Smooth muscle cell (in vitro differentiated cells): ENCODE measurements at regions not wholly inside any gene's neighbourhood (a gene's known extent, or its start where the extent isn't known, plus 50 kb on each side); places are given as distances from the start of the nearest gene placed in this dataset.

ENCODE experiments used
- DNase-seq: peaks from one replicate; lab custom pipeline; 2025; ENCODE audit not compliant: unreplicated experiment; lab: John Stamatoyannopoulos, UW
- H2AFZ ChIP-seq: fragments of 200-600 bp; sonication (generic); 2 replicates; pipeline ENCODE4 v1.6.0; 2016; ENCODE audit warnings: antibody characterized with exemption, low read depth, mild to moderate bottlenecking
- H3F3A ChIP-seq: fragments of 200-600 bp; sonication (generic); 2 replicates; pipeline ENCODE4 v1.6.0; 2017; ENCODE audit warnings: antibody characterized with exemption, low read depth
- H3K27ac ChIP-seq: fragments of 200-600 bp; sonication (generic); 2 replicates; pipeline ENCODE4 v1.5.1; 2016; ENCODE audit warnings: low read depth, mild to moderate bottlenecking
- H3K27me3 ChIP-seq: fragments of 200-600 bp; sonication (generic); 2 replicates; pipeline ENCODE4 v1.6.1; 2016; ENCODE audit warnings: low read depth, mild to moderate bottlenecking
- H3K36me3 ChIP-seq: fragments of 200-600 bp; sonication (generic); 2 replicates; pipeline ENCODE4 v1.5.1; 2016; ENCODE audit warnings: low read depth
- H3K4me1 ChIP-seq: fragments of 200-600 bp; sonication (generic); 2 replicates; pipeline ENCODE4 v1.5.1; 2016; ENCODE audit warnings: low read depth
- H3K4me2 ChIP-seq: fragments of 200-600 bp; sonication (generic); 2 replicates; pipeline ENCODE4 v1.6.0; 2016; ENCODE audit warnings: mild to moderate bottlenecking
- H3K4me3 ChIP-seq: fragments of 200-600 bp; sonication (generic); 2 replicates; pipeline ENCODE4 v1.5.1; 2016; ENCODE audit warnings: mild to moderate bottlenecking
- H3K79me2 ChIP-seq: fragments of 200-600 bp; sonication (generic); 2 replicates; pipeline ENCODE4 v1.6.0; 2016; ENCODE audit warnings: low read depth, mild to moderate bottlenecking
- H3K9ac ChIP-seq: fragments of 200-600 bp; sonication (generic); 2 replicates; pipeline ENCODE4 v1.6.0; 2016; ENCODE audit warnings: low read depth
- H3K9me3 ChIP-seq: fragments of 200-600 bp; sonication (generic); replicated peaks from 2 replicates; pipeline ENCODE4 v1.5.1; 2016; ENCODE audit warnings: low read depth
- H4K20me1 ChIP-seq: fragments of 200-600 bp; sonication (generic); 2 replicates; pipeline ENCODE4 v1.6.0; 2016; ENCODE audit warnings: low read depth
- WGBS: methylation state at CpG from one replicate; pipeline ENCODE4 v1.1.7; 2016; ENCODE audit warnings: low lambda C conversion rate; 5-methylcytosine and 5-hydroxymethylcytosine counted together
- TF ChIP-seq, protein P1 (sequence below): fragments of 200-600 bp; sonication (generic); IDR thresholded peaks from 2 replicates; pipeline ENCODE4 v1.5.1; 2017; ENCODE audit warnings: borderline replicate concordance, mild to moderate bottlenecking, antibody characterized with exemption; ENCODE audit not compliant: insufficient read depth, poor library complexity, severe bottlenecking

DNA sequence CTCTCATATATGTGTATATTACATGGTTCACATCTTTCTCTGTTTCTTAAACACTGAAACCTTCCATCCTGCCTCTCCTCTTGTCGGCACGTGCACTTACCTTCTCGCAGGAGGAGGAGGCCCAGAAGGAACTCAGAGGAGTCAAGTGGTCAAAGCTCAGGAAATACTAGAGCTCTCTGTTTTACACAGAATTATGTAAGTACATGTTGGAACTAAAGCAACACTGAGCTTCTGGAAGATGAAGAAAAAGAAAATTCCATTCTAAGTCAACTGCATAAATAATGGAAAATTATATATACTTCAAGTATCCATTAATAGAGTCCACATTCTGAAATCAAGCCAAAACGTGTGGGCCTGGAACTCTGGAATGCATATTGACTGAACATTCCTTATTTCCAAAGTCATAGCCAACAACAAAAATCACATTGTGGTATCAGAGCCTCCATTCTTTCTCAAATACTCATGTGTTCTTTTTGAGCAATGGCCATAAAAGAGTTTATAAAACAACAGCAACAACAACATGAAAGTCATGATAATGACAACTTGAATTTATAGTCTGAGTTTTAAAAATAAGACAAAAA is 121.5 kb upstream of the RAI14 start:
- H3K4me2 ChIP-seq: peak overlapping the region; percentile 69
- TF ChIP-seq, protein P1, sequence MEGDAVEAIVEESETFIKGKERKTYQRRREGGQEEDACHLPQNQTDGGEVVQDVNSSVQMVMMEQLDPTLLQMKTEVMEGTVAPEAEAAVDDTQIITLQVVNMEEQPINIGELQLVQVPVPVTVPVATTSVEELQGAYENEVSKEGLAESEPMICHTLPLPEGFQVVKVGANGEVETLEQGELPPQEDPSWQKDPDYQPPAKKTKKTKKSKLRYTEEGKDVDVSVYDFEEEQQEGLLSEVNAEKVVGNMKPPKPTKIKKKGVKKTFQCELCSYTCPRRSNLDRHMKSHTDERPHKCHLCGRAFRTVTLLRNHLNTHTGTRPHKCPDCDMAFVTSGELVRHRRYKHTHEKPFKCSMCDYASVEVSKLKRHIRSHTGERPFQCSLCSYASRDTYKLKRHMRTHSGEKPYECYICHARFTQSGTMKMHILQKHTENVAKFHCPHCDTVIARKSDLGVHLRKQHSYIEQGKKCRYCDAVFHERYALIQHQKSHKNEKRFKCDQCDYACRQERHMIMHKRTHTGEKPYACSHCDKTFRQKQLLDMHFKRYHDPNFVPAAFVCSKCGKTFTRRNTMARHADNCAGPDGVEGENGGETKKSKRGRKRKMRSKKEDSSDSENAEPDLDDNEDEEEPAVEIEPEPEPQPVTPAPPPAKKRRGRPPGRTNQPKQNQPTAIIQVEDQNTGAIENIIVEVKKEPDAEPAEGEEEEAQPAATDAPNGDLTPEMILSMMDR: no peak
- peaks cover 6% of the 10 kb centered on the region for H3K4me1 ChIP-seq
- H3F3A ChIP-seq: peaks cover 9% of the 10 kb centered on the region
- no peaks in the 10 kb centered on the region for H3K9me3 ChIP-seq
- no peak for DNase-seq
- no peaks in the 10 kb centered on the region for H3K27me3 ChIP-seq
- H3K79me2 ChIP-seq: no peaks in the 10 kb centered on the region
- H2AFZ ChIP-seq: no peak overlapping the region
- no peaks in the 10 kb centered on the region for H4K20me1 ChIP-seq
- H3K36me3 ChIP-seq: no peaks in the 10 kb centered on the region
- no peak overlapping the region for H3K4me3 ChIP-seq
- H3K27ac ChIP-seq: peak overlapping the region; percentile 97
- 48% methylated on average over 4 of the region's 4 CpGs for WGBS
- H3K9ac ChIP-seq: peak overlapping the region; percentile 81

DNA sequence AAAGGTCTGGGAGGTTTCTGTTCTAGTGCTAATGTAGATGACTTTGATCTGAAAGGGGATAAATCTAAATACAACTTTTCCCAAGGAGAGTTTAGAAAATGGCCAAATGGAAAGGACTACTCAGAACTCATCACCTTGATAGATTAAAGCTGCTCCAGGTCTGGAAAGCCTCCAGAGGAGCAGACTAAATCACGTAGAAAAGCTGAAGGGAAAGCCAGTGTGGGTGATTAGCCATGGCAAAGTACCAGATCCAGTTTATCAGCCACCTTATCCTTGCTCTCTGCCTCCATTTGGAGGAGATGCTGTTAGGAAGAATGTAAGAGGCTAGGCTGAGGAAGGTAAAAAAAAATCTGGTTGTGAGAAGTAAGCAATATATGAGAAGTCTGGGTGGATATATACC is 120.7 kb upstream of the RAI14 start:
- no peaks in the 10 kb centered on the region for H3K9me3 ChIP-seq
- 39% methylated on average over 1 of the region's 1 CpG for WGBS
- TF ChIP-seq, protein P1: no peak
- H4K20me1 ChIP-seq: no peaks in the 10 kb centered on the region
- no peaks in the 10 kb centered on the region for H3K36me3 ChIP-seq
- no peak overlapping the region for H2AFZ ChIP-seq
- H3K4me2 ChIP-seq: peak overlapping the region; percentile 69
- H3K4me3 ChIP-seq: no peak overlapping the region
- H3K27me3 ChIP-seq: no peaks in the 10 kb centered on the region
- no peaks in the 10 kb centered on the region for H3K79me2 ChIP-seq
- H3F3A ChIP-seq: peaks cover 9% of the 10 kb centered on the region
- H3K9ac ChIP-seq: peak overlapping the region; percentile 42
- no peak for DNase-seq
- peaks cover 10% of the 10 kb centered on the region for H3K4me1 ChIP-seq
- peak overlapping the region; percentile 97 for H3K27ac ChIP-seq

DNA sequence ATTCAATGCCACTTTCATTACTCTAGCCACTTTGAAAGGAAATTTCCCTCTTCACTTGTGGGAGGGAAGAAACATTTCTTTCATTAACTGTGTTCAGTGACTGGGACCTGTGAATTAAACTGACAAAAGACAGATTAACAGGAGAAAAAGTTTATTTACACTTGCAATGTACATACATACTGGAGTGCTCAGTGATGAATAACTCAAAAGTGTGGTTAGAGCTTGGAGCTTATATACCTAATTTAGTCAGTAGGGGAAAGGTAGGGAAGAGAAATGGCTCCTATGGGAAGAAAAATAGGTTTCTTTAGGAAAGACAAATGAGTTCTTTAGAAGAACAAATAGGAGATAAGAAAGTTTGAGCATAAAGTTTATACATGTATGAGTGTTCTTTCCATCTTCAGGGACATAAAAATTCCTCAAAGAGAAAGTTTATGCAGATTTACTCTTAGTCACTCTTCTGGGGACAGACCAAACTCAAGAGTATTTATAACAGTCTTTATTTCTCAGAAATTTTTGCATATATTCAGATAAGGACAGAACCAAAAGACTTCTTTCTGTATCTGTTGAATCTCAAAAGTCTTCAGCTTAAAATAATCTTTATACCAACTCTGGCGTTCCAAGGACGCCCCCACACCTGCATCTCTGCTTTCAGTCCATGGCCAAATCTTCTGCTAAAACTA is 120.0 kb upstream of the RAI14 start:
- DNase-seq: no peak
- Histone ChIP-seq H3K27ac (peak overlapping the region; percentile 97), H2AFZ (no peak overlapping the region), H3K27me3 (no peaks in the 10 kb centered on the region), H3K79me2 (no peaks in the 10 kb centered on the region), H3K4me3 (no peak overlapping the region), H3K36me3 (no peaks in the 10 kb centered on the region), H4K20me1 (no peaks in the 10 kb centered on the region), H3K9ac (peak overlapping the region; percentile 42), H3K4me1 (peaks cover 10% of the 10 kb centered on the region), H3K9me3 (no peaks in the 10 kb centered on the region), H3F3A (peaks cover 9% of the 10 kb centered on the region), H3K4me2 (peak overlapping the region; percentile 69)
- WGBS: 67% methylated on average over 2 of the region's 2 CpGs
- TF ChIP-seq, protein P1: no peak

DNA sequence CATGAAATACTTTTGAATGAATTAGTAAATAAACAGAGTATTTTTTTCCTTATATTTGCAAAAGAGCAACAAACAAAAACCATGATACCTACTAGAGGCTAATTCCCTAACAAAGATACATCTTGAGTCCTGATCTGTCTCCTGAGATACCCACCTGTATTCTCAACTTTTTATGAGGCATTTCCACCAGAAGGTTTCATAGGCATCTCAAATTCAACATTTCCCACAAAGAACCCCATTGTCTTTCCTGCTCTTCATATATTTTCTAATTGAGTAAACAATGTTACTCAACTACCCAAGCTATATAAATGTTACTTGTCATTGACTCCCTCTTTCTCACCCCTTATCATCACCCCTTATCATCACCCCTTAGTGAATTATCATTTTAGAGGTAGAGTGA is 119.4 kb upstream of the RAI14 start:
- no peak for DNase-seq
- peaks cover 9% of the 10 kb centered on the region for H3F3A ChIP-seq
- no peaks in the 10 kb centered on the region for H3K27me3 ChIP-seq
- no peak overlapping the region for H3K9ac ChIP-seq
- H4K20me1 ChIP-seq: no peaks in the 10 kb centered on the region
- H3K36me3 ChIP-seq: no peaks in the 10 kb centered on the region
- no peak overlapping the region for H3K4me3 ChIP-seq
- no peaks in the 10 kb centered on the region for H3K9me3 ChIP-seq
- H3K4me2 ChIP-seq: no peak overlapping the region
- no peaks in the 10 kb centered on the region for H3K79me2 ChIP-seq
- peaks cover 10% of the 10 kb centered on the region for H3K4me1 ChIP-seq
- H2AFZ ChIP-seq: no peak overlapping the region
- TF ChIP-seq, protein P1: no peak
- H3K27ac ChIP-seq: peak overlapping the region; percentile 97
